ENCODE measurements at regions not wholly inside any gene's neighbourhood (a gene's known extent, or its start where the extent isn't known, plus 50 kb on each side); places are given as distances from the start of the nearest gene placed in this dataset.

- TF ChIP-seq, protein P1, sequence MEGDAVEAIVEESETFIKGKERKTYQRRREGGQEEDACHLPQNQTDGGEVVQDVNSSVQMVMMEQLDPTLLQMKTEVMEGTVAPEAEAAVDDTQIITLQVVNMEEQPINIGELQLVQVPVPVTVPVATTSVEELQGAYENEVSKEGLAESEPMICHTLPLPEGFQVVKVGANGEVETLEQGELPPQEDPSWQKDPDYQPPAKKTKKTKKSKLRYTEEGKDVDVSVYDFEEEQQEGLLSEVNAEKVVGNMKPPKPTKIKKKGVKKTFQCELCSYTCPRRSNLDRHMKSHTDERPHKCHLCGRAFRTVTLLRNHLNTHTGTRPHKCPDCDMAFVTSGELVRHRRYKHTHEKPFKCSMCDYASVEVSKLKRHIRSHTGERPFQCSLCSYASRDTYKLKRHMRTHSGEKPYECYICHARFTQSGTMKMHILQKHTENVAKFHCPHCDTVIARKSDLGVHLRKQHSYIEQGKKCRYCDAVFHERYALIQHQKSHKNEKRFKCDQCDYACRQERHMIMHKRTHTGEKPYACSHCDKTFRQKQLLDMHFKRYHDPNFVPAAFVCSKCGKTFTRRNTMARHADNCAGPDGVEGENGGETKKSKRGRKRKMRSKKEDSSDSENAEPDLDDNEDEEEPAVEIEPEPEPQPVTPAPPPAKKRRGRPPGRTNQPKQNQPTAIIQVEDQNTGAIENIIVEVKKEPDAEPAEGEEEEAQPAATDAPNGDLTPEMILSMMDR (conservative IDR thresholded peaks at IDR 0.05; ENCODE audit: low read length): no peak
- no peak for TF ChIP-seq EZH2phosphoT487 (IDR thresholded peaks at IDR 0.05; ENCODE audit: borderline replicate concordance, low read depth, low read length)
Measured at GRCh38 chr4:95728145-95728544, 111.7 kb upstream of the PDHA2 start.
